Gastrocnemius medialis (tissue), 4 donors: ENCODE measurements at regions not wholly inside any gene's neighbourhood (a gene's known extent, or its start where the extent isn't known, plus 50 kb on each side); places are given as distances from the start of the nearest gene placed in this dataset.

Source experiments
- CTCF ChIP-seq, 5 experiments: fragments of 450-650 bp in 3 of 5; fragments of 200-600 bp in 2 of 5; sonication (generic) in 2 of 5; IDR thresholded peaks in 4 of 5; conservative IDR thresholded peaks in 1 of 5; 1 replicate in 4 of 5; 2 replicates in 1 of 5; pipeline ENCODE4 v1.5.1; 2016 to 2019; ENCODE audit warnings: antibody characterized with exemption in 5 of 5, mild to moderate bottlenecking in 3 of 5, moderate library complexity in 3 of 5
- POLR2A ChIP-seq, 2 donors: fragments of 450-650 bp; IDR thresholded peaks; one replicate each; pipeline ENCODE4 v1.6.1; 2017; ENCODE audit warnings: antibody characterized with exemption in 2 of 2, mild to moderate bottlenecking in 2 of 2, moderate library complexity in 2 of 2

GRCh38 chr10:58017719-58018367 is 249.9 kb downstream of the IPMK start:
- TF ChIP-seq POLR2A (IDR thresholded peaks at IDR 0.05): no peak
- TF ChIP-seq CTCF (IDR thresholded peaks at IDR 0.05 in 4 of 5, conservative IDR thresholded peaks at IDR 0.05 in 1 of 5): no peak
